ENCODE measurements at regions not wholly inside any gene's neighbourhood (a gene's known extent, or its start where the extent isn't known, plus 50 kb on each side); places are given as distances from the start of the nearest gene placed in this dataset.
"Not testable (repeated sequence)": the region's sequence is repeated elsewhere in the genome, so short reads cannot be mapped to it uniquely, and the experiment has no call there.

DNA sequence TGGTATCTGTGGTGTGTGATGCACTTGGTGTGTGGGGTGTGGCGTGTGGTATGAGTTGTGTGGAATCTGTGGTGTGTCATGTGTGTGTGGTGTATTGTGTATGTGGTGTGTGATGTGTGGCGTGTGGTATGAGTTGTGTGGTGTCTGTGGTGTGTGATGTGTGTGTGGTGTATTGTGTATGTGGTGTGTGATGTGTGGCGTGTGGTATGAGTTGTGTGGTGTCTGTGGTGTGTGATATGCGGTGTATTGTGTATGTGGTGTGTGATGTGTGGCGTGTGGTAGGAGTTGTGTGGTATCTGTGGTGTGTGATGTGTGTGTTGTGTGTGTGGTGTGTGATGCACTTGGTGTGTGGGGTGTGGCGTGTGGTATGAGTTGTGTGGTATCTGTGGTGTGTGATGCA is 271.7 kb upstream of the IRX1 start:
- not testable (repeated sequence) for TF ChIP-seq CEBPB (IDR thresholded peaks at IDR 0.05; ENCODE audit: borderline replicate concordance in 1 of 2, low read depth in 2 of 2, low read length in 2 of 2); JUND (IDR thresholded peaks at IDR 0.05; ENCODE audit: low read depth, low read length); YY1 (IDR thresholded peaks at IDR 0.05; ENCODE audit: low read depth, low read length); MYC (IDR thresholded peaks at IDR 0.05; ENCODE audit: insufficient read depth, insufficient read length, insufficient replicate concordance, low read length, severe bottlenecking); CTCF (IDR thresholded peaks at IDR 0.05 in 2 of 3, conservative IDR thresholded peaks at IDR 0.05 in 1 of 3; ENCODE audit: control insufficient read depth in 2 of 3, extremely low read depth in 1 of 3, insufficient read depth in 1 of 3, low read depth in 3 of 3, low read length in 3 of 3)
